CD14-positive monocyte (primary cell): ENCODE measurements at regions not wholly inside any gene's neighbourhood (a gene's known extent, or its start where the extent isn't known, plus 50 kb on each side); places are given as distances from the start of the nearest gene placed in this dataset.

Experiments used
- DNase-seq, 3 donors: peaks; one replicate each; pipeline ENCODE4 v3.0.0-alpha.2; 2011 to 2022
- H2AFZ ChIP-seq: 2 replicates; pipeline ENCODE4 v1.6.0; 2012; ENCODE audit warnings: mild to moderate bottlenecking, low read depth, low read length, inconsistent platforms; ENCODE audit not compliant: insufficient read depth, poor library complexity, severe bottlenecking
- H3K27ac ChIP-seq, 2 donors: 1 replicate in 1 of 2; 2 replicates in 1 of 2; pipeline ENCODE4 v1.5.1; 2012 to 2013; ENCODE audit warnings: low read length in 2 of 2, control low read depth in 1 of 2, inconsistent platforms in 1 of 2, low read depth in 1 of 2, mild to moderate bottlenecking in 1 of 2
- H3K27me3 ChIP-seq, 2 donors: one replicate each; pipeline versions ENCODE4 v1.6.0 to v1.6.1; 2011 to 2013; ENCODE audit warnings: low read length in 2 of 2; ENCODE audit not compliant: control insufficient read depth in 2 of 2, insufficient read depth in 2 of 2
- H3K36me3 ChIP-seq, 2 donors: replicated peaks in 1 of 2; 1 replicate in 1 of 2; 2 replicates in 1 of 2; pipeline versions ENCODE4 v1.5.1 to v1.6.1; 2012 to 2013; ENCODE audit warnings: low read length in 2 of 2, control low read depth in 1 of 2, inconsistent platforms in 1 of 2, mild to moderate bottlenecking in 1 of 2; ENCODE audit not compliant: insufficient read depth in 2 of 2, control insufficient read depth in 1 of 2
- H3K4me1 ChIP-seq, 2 donors: 1 replicate in 1 of 2; 2 replicates in 1 of 2; pipeline versions ENCODE4 v1.5.1 to v1.6.1; 2012 to 2013; ENCODE audit warnings: low read length in 2 of 2, control low read depth in 1 of 2, inconsistent platforms in 1 of 2, mild to moderate bottlenecking in 1 of 2, moderate library complexity in 1 of 2; ENCODE audit not compliant: insufficient read depth in 2 of 2, control insufficient read depth in 1 of 2
- H3K4me2 ChIP-seq: replicated peaks from 2 replicates; pipeline ENCODE3; 2012; ENCODE audit warnings: low read length, moderate library complexity, mild to moderate bottlenecking; ENCODE audit not compliant: poor library complexity, severe bottlenecking; ENCODE audit errors: extremely low read depth
- H3K4me3 ChIP-seq, 3 experiments: fragments of 200-600 bp in 1 of 3; sonication (generic) in 1 of 3; replicated peaks in 1 of 3; 1 replicate in 2 of 3; 2 replicates in 1 of 3; pipeline ENCODE4 v1.5.1; 2011 to 2013; ENCODE audit warnings: low read length in 3 of 3, mild to moderate bottlenecking in 3 of 3, control low read depth in 2 of 3, low read depth in 2 of 3, inconsistent platforms in 1 of 3, moderate library complexity in 1 of 3
- H3K79me2 ChIP-seq: 2 replicates; pipeline ENCODE4 v1.6.0; 2012; ENCODE audit warnings: mild to moderate bottlenecking, control low read depth, inconsistent platforms, low read length, moderate library complexity; ENCODE audit not compliant: insufficient read depth
- H3K9ac ChIP-seq: 2 replicates; pipeline ENCODE4 v1.6.0; 2017; ENCODE audit warnings: low read length, mild to moderate bottlenecking; ENCODE audit not compliant: insufficient read depth, poor library complexity, severe bottlenecking
- H3K9me3 ChIP-seq, 2 donors: replicated peaks in 1 of 2; 1 replicate in 1 of 2; 2 replicates in 1 of 2; pipeline versions ENCODE4 v1.5.1 to v1.6.1; 2012 to 2013; ENCODE audit warnings: low read length in 2 of 2, control low read depth in 1 of 2; ENCODE audit not compliant: control insufficient read depth in 1 of 2, insufficient read depth in 1 of 2
- H4K20me1 ChIP-seq: 2 replicates; pipeline ENCODE4 v1.6.0; 2012; ENCODE audit warnings: mild to moderate bottlenecking, low read length, control low read depth, moderate library complexity; ENCODE audit not compliant: insufficient read depth
- H3K27ac Mint-ChIP-seq, 7 donors: one replicate each; pipeline ENCODE4 v1.8.0; 2020; ENCODE audit warnings: mild to moderate bottlenecking in 7 of 7, mixed read lengths in 7 of 7, moderate library complexity in 6 of 7, inconsistent platforms in 2 of 7
- H3K27me3 Mint-ChIP-seq, 3 donors: one replicate each; pipeline ENCODE4 v1.8.0; 2021 to 2022; ENCODE audit warnings: low read depth in 3 of 3, mild to moderate bottlenecking in 3 of 3, mixed read lengths in 3 of 3, moderate library complexity in 3 of 3, inconsistent platforms in 1 of 3
- H3K36me3 Mint-ChIP-seq, 2 donors: one replicate each; pipeline ENCODE4 v1.8.0; 2020; ENCODE audit warnings: mixed read lengths in 2 of 2, inconsistent platforms in 1 of 2, mild to moderate bottlenecking in 1 of 2
- H3K4me1 Mint-ChIP-seq: one replicate; pipeline ENCODE4 v1.8.0; 2020; ENCODE audit warnings: mild to moderate bottlenecking, mixed read lengths
- H3K4me3 Mint-ChIP-seq, 2 donors: one replicate each; pipeline ENCODE4 v1.8.0; 2020; ENCODE audit warnings: mild to moderate bottlenecking in 2 of 2, mixed read lengths in 2 of 2, moderate library complexity in 1 of 2
- H3K9me3 Mint-ChIP-seq, 7 donors: one replicate each; pipeline ENCODE4 v1.8.0; 2020 to 2022; ENCODE audit warnings: mixed read lengths in 7 of 7, mild to moderate bottlenecking in 6 of 7, moderate library complexity in 6 of 7, inconsistent platforms in 2 of 7
- CTCF ChIP-seq: fragments of 200-600 bp; IDR thresholded peaks from one replicate; pipeline ENCODE4 v1.8.0; 2022; ENCODE audit warnings: antibody characterized with exemption, mild to moderate bottlenecking
- WGBS: methylation state at CpG from one replicate; pipeline ENCODE4 v1.1.5; 2013; ENCODE audit warnings: missing lambda C conversion rate; ENCODE audit not compliant: insufficient coverage; 5-methylcytosine and 5-hydroxymethylcytosine counted together
- intact Hi-C, 2 donors: fragments of 100-400 bp; cut with micrococcal nuclease; formaldehyde crosslinking; loops; one replicate each; pipeline versions ENCODE4 v1.15.0 to v1.15.1; 2023

DNA sequence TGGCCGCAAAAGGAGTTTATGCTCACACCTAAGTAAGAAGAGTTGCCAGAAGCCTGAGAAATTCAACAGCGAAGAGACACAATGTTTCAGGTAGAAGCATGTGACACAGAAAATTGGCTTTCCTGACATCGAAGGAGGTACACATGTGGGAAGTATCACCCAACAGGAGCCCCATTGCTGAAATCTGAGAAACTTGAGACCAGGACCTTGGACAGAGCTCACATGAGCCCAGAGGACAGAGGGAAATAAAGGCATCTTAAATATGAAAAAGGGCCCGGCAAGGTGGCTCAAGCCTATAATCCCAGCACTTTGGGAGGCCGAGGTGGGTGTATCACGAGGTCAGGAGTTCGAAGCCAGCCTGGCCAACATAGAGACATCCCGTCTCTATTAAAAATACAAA is 304.1 kb upstream of the C16orf82 start:
- Histone ChIP-seq H3K27ac (no peak overlapping the region), H4K20me1 (no peaks in the 10 kb centered on the region), H3K79me2 (no peaks in the 10 kb centered on the region), H3K36me3 (no peaks in the 10 kb centered on the region), H3K27me3 (no peaks in the 10 kb centered on the region), H3K4me2 (no peak overlapping the region), H2AFZ (no peak overlapping the region), H3K9me3 (peaks cover 0 to 5% of the 10 kb centered on the region in 2 donors), H3K9ac (no peak overlapping the region), H3K4me3 (no peak overlapping the region), H3K4me1 (no peaks in the 10 kb centered on the region)
- no peak for TF ChIP-seq CTCF
- 80% methylated on average over 8 of the region's 8 CpGs for WGBS
- Mint-ChIP-seq H3K9me3 (peaks cover 3 to 16% (median 5%) of the 10 kb centered on the region in 7 donors), H3K4me1 (no peaks in the 10 kb centered on the region), H3K4me3 (no peak overlapping the region), H3K27ac (no peak overlapping the region), H3K36me3 (no peaks in the 10 kb centered on the region), H3K27me3 (peaks cover 1 to 5% (median 2%) of the 10 kb centered on the region in 3 donors)
- DNase-seq = no peak
- intact Hi-C loops = no loop called here

DNA sequence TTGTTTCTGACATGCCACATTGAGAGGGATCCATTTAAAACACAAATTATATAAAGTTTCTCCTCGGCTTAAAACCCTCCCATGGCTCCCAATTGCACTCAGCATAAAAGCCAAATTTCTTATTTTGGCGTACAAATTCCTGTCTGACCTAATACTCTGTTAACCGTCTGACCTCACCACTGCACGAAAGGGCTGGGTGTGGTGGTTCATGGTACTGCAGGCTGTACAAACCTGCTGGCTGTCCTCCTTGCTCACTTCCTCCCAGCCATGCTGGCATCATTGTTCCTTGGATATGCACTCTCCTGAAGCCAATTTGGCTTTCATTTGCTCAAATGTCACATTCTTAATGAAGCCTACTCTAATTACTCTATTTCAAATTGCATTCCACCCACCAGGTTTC is 301.6 kb upstream of the C16orf82 start:
- H2AFZ ChIP-seq = no peak overlapping the region
- H3K9ac ChIP-seq = no peak overlapping the region
- Mint-ChIP-seq H3K4me1 (no peaks in the 10 kb centered on the region), H3K36me3 (no peaks in the 10 kb centered on the region), H3K27me3 (peaks cover 2 to 8% (median 2%) of the 10 kb centered on the region in 3 donors), H3K4me3 (no peak overlapping the region), H3K9me3 (peaks cover 0 to 8% (median 5%) of the 10 kb centered on the region in 7 donors), H3K27ac (no peak overlapping the region)
- no peaks in the 10 kb centered on the region for H3K79me2 ChIP-seq
- H3K9me3 ChIP-seq = peaks cover 0 to 5% of the 10 kb centered on the region in 2 donors
- no peak overlapping the region for H3K4me2 ChIP-seq
- no peak for DNase-seq
- intact Hi-C loops = no loop called here
- 75% methylated on average over 3 of the region's 4 CpGs for WGBS
- no peak for TF ChIP-seq CTCF
- H3K36me3 ChIP-seq = no peaks in the 10 kb centered on the region
- H3K4me3 ChIP-seq = no peak overlapping the region
- no peaks in the 10 kb centered on the region for H3K4me1 ChIP-seq
- H4K20me1 ChIP-seq = no peaks in the 10 kb centered on the region
- H3K27me3 ChIP-seq = no peaks in the 10 kb centered on the region
- H3K27ac ChIP-seq = no peak overlapping the region
